Fibroblast of skin of back (primary cell): ENCODE measurements at regions not wholly inside any gene's neighbourhood (a gene's known extent, or its start where the extent isn't known, plus 50 kb on each side); places are given as distances from the start of the nearest gene placed in this dataset.
"Not testable (repeated sequence)": the region's sequence is repeated elsewhere in the genome, so short reads cannot be mapped to it uniquely, and the experiment has no call there.

Experiments
- DNase-seq: peaks from one replicate; pipeline ENCODE4 v3.0.0-alpha.2; 2013

GRCh38 chr12:118537481-118537917 lies 161.1 kb downstream of the SUDS3 start:
- no peak for DNase-seq

- no peak for DNase-seq
Observed at GRCh38 chr12:118541071-118541470, 164.7 kb downstream of the SUDS3 start.

- DNase-seq, result no peak
Observed at GRCh38 chr12:118541934-118542333, 165.6 kb downstream of the SUDS3 start.

DNA sequence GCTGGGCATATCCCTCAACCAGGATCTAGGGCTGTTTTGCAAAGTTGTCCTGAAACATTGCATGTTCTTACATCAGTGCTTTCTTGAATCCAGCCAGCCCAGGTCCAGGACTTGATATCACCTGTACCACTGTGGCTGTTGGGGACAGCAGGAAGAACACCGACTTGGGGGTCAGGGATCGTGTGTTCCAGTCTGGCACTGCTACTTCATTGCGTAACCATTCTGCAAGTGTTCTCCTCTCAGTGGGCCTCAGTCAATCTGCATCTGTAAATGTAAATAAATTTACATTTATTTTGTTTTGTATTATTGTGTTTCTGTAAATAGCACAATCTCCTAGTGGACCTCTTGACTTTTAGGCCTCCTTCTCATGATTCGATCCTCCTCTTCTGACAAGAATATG lies 167.3 kb downstream of the SUDS3 start:
- no peak for DNase-seq

DNA sequence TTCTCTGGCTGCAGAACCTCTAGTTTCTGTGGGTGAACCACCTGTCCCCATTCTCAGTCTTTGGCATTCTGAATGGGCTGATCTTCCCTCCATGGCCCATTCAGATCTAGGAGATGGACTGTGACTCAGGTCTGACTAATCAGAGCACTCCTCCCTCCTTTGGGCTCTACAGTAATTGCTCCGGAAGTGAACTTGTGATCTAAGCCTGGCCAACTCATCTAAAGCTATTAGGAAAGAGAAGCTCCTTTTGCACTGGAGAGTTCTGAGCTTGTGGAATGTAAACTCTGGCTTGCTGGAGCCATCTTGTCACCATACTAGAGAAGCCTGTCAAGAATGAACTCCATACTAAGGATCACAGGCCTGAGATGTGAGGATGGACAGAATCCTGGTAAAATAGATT lies 168.2 kb downstream of the SUDS3 start:
- DNase-seq, result peak; percentile 31

GRCh38 chr12:118547606-118548005 lies 171.3 kb downstream of the SUDS3 start:
- DNase-seq, result not testable (repeated sequence)

DNA sequence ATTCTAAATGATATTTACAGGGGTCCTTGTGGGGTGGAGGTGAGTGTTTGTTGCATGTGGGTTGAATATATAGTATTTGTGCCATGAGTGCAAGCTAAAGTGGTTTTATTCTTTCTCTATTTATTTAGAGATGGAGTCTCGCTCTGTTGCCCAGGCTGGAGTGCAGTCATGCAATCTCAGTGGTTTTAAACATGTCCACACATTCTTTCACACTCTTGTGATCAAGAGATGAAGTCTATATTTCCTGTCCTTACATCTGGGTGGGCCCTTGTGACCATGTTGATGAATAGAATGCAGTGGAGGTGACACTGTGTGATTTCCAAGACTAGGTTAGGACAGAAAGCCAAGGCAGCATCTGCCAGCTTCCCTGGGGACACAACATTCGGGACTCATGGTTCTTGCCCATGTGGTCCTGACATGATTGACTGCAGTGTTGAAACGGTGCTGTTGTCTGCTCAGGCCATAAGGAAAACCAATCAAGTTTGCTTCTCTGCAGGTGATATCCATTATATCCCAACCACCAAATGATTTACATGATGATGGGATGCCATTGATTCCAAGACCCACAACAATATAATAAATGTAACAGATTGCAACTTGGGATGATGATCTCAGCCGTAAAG lies 172.6 kb downstream of the SUDS3 start:
- DNase-seq, result no peak

DNA sequence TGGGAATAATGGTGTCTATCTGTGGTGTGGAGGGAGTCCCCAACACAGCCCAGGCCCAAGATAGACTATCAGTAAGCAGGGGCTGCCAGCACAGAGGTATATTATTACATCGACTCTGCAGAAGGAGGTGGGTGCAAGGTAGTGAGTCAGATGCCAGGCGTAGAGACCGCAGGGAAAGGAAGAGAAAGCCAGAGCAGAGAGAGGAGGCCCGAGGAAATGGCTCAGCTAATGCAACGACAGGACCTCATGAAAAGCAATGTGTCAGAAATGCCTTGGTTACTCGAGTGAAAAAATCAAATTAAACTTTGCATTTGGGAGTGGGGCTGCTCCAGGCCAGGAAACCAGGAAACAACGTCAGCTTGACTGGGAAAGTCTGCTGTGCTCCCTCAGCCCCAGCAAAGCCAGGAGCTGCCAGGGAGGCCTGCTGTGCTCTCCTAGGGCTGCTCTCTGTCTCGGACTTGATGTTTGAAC lies 173.2 kb downstream of the SUDS3 start:
- DNase-seq, result no peak

GRCh38 chr12:118553856-118554504 lies 177.6 kb downstream of the SUDS3 start:
- DNase-seq, result no peak

- DNase-seq, result no peak
Observed at GRCh38 chr12:118558941-118559340, 182.6 kb downstream of the SUDS3 start.

- DNase-seq, result no peak
Observed at GRCh38 chr12:118560733-118561132, 184.4 kb downstream of the SUDS3 start.

- no peak for DNase-seq
Observed at GRCh38 chr12:118571730-118572129, 195.4 kb downstream of the SUDS3 start.

- no peak for DNase-seq
Observed at GRCh38 chr12:118574288-118574687, 197.9 kb downstream of the SUDS3 start.

- no peak for DNase-seq
Observed at GRCh38 chr12:118575730-118576129, 199.4 kb downstream of the SUDS3 start.

DNA sequence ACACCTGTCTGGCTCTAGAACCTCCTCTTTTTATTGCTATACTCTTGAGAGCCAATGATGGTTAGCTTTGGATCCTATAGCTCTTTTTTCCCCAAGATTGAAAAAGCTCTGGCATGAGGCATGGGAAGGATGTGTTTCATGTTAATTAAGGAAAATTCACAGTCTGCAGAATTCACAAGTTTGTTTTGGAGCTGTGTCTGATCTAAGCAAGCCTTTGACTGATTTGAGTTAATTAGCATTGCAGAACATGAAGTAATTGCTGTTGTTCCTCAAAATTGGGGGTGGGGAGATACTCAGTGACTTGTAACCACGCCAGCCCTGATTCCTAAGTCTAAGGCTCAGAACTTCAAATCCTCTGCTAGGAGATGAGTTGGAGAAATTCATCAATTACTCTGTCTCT lies 205.0 kb downstream of the SUDS3 start:
- no peak for DNase-seq

DNA sequence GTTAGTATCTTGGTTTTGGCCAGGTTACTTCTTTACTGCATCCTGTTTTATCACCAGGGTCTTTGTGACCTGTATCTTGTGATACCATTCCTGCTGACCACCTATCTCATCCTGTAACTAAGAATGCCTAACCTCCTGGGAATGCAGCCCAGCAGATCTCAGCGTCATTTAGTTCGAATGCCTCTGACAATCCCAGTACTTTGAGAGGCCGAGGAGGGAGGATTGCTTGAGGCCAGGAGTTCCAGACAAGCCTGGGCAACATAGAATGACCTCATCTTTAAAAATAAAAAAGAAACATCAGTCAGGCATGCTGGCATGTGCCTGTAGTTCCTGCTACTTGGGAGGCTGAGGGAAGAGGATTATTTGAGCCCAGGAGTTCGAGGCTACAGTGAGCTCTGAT lies 206.5 kb downstream of the SUDS3 start:
- no peak for DNase-seq

- no peak for DNase-seq
Observed at GRCh38 chr12:118586433-118586832, 210.1 kb downstream of the SUDS3 start.

GRCh38 chr12:118589162-118589561 lies 212.8 kb downstream of the SUDS3 start:
- no peak for DNase-seq

GRCh38 chr12:118590406-118591150 lies 214.2 kb downstream of the SUDS3 start:
- no peak for DNase-seq

GRCh38 chr12:118603610-118604361 lies 227.4 kb downstream of the SUDS3 start:
- DNase-seq, result no peak

DNA sequence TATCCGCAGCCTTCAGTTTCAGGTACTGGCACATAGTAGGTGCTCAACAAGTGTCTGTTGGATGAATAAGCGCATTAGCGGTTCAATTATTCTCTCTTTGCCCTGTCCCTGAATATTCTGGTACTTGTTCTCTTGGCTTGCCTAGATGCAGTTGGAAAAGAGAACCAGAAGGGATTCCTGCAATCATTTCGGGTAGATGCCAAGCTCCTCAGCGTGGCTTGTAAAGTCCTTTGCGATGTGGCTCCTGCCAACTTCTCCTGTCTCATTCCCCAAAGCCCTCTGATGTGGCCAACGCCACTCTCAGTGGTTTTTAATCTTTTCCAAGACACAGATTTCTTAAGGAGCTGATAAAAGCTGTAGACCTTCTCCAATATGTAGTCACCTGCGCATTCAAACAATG lies 230.3 kb downstream of the SUDS3 start:
- DNase-seq, result no peak

DNA sequence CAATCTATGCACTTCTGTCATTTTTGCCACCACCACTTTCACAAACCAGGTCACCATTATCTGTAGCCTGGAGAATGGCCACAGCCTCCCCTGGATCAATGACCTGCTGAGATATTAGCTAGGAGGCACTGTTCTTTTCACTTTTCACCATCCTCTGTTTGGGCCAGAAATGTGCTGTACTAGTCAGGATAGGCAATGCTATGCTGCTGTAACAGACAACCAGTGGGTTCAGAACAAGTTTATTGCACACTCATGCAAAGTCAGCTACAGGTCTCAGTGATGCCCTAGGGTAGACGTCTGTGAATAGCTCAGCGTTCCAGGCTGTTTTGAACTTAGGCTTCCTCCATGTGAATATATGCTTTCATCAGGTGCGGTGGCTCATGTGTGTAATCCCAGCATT lies 231.5 kb downstream of the SUDS3 start:
- DNase-seq, result no peak

DNA sequence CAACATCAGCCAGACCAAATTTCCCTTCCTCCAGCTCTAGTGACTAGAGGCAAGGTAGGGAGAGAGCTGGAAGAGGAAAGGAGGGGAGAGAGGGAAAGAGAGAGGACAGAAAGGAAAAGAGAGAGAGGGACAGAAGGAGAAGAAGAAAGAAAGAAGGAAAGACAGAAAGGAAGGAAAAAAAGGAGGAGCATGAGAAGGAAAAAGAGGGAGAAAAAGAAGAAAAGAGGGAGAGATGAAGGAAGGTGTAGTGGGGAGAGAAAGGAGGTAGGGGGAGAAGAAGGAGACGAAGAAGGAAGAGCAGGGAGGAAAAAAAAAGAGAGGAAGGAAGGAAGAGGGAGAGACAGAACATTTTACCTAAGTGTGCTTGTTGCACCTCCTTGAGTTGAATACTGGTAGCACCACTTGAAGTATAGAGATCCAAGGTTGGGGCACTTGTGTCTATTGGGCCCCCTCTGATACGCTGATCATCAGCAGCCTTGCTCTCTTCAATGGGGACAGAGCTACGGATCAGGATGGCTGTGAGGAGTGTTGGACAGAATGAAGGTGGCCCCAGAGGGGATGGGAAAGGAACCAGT lies 232.5 kb downstream of the SUDS3 start:
- no peak for DNase-seq
